ENCODE measurements at regions not wholly inside any gene's neighbourhood (a gene's known extent, or its start where the extent isn't known, plus 50 kb on each side); places are given as distances from the start of the nearest gene placed in this dataset.

GRCh38 chr17:59506894-59507726 is 58.3 kb upstream of the DHX40 start:
- no peaks in the 10 kb centered on the region for H3K4me1 Mint-ChIP-seq
- Histone ChIP-seq H3K4me1 (ENCODE audit: control insufficient read depth, insufficient read depth, low read length) (no peaks in the 10 kb centered on the region), H3K27ac (ENCODE audit: low read length) (no peak overlapping the region), H3K4me3 (ENCODE audit: low read length) (no peak overlapping the region), H3K9me3 (ENCODE audit: control insufficient read depth, insufficient read depth, low read length) (no peaks in the 10 kb centered on the region), H3K36me3 (ENCODE audit: control insufficient read depth, insufficient read depth, low read length) (no peaks in the 10 kb centered on the region), H3K27me3 (ENCODE audit: control insufficient read depth, insufficient read depth, low read length) (no peaks in the 10 kb centered on the region)
- no peak for TF ChIP-seq CTCF (IDR thresholded peaks at IDR 0.05)
- H3K9me3 Mint-ChIP-seq = no peaks in the 10 kb centered on the region
- H3K4me3 Mint-ChIP-seq = no peak overlapping the region
- ATAC-seq (no peak), DNase-seq (no peak)
- no peaks in the 10 kb centered on the region for H3K36me3 Mint-ChIP-seq
- no peak overlapping the region for H3K27ac Mint-ChIP-seq
- H3K27me3 Mint-ChIP-seq (ENCODE audit: low read depth in 2 of 2) = peaks cover 0 to 11% of the 10 kb centered on the region in 2 donors
- WGBS (ENCODE audit: insufficient coverage) = 92% methylated on average over 9 of the region's 9 CpGs
- intact Hi-C loops (cut with micrococcal nuclease) = no loop called here

GRCh38 chr17:59508999-59509625 is 56.3 kb upstream of the DHX40 start:
- intact Hi-C loops (cut with micrococcal nuclease) = no loop called here
- no peak for DNase-seq
- H3K27me3 Mint-ChIP-seq (ENCODE audit: low read depth in 2 of 2) = peaks cover 0 to 4% of the 10 kb centered on the region in 2 donors
- no peak overlapping the region for H3K27ac ChIP-seq (ENCODE audit: low read length)
- no peaks in the 10 kb centered on the region for H3K9me3 Mint-ChIP-seq
- H3K4me3 Mint-ChIP-seq = no peak overlapping the region
- H3K27me3 ChIP-seq (ENCODE audit: control insufficient read depth, insufficient read depth, low read length) = no peaks in the 10 kb centered on the region
- H3K27ac Mint-ChIP-seq = no peak overlapping the region
- no peak for ATAC-seq
- no peaks in the 10 kb centered on the region for H3K36me3 ChIP-seq (ENCODE audit: control insufficient read depth, insufficient read depth, low read length)
- H3K9me3 ChIP-seq (ENCODE audit: control insufficient read depth, insufficient read depth, low read length) = no peaks in the 10 kb centered on the region
- no peaks in the 10 kb centered on the region for H3K4me1 Mint-ChIP-seq
- 93% methylated on average over 7 of the region's 7 CpGs for WGBS (ENCODE audit: insufficient coverage)
- H3K4me1 ChIP-seq (ENCODE audit: control insufficient read depth, insufficient read depth, low read length) = no peaks in the 10 kb centered on the region
- no peak for TF ChIP-seq CTCF (IDR thresholded peaks at IDR 0.05)
- H3K4me3 ChIP-seq (ENCODE audit: low read length) = no peak overlapping the region
- no peaks in the 10 kb centered on the region for H3K36me3 Mint-ChIP-seq

GRCh38 chr17:59510611-59511010 is 54.8 kb upstream of the DHX40 start:
- intact Hi-C loops (cut with micrococcal nuclease) = no loop called here
- Mint-ChIP-seq H3K27me3 (ENCODE audit: low read depth in 2 of 2) (no peaks in the 10 kb centered on the region), H3K4me1 (no peaks in the 10 kb centered on the region), H3K36me3 (no peaks in the 10 kb centered on the region), H3K27ac (no peak overlapping the region), H3K4me3 (no peak overlapping the region), H3K9me3 (no peaks in the 10 kb centered on the region)
- Histone ChIP-seq H3K27me3 (ENCODE audit: control insufficient read depth, insufficient read depth, low read length) (no peaks in the 10 kb centered on the region), H3K4me3 (ENCODE audit: low read length) (no peak overlapping the region), H3K4me1 (ENCODE audit: control insufficient read depth, insufficient read depth, low read length) (no peaks in the 10 kb centered on the region), H3K27ac (ENCODE audit: low read length) (no peak overlapping the region), H3K9me3 (ENCODE audit: control insufficient read depth, insufficient read depth, low read length) (no peaks in the 10 kb centered on the region), H3K36me3 (ENCODE audit: control insufficient read depth, insufficient read depth, low read length) (no peaks in the 10 kb centered on the region)
- no peak for DNase-seq
- no peak for ATAC-seq
- no peak for TF ChIP-seq CTCF (IDR thresholded peaks at IDR 0.05)
- WGBS (ENCODE audit: insufficient coverage) = 89% methylated on average over 2 of the region's 2 CpGs

Measured in natural killer cell (primary cell).